Upper lobe of left lung (tissue), 6 donors: ENCODE measurements at regions not wholly inside any gene's neighbourhood (a gene's known extent, or its start where the extent isn't known, plus 50 kb on each side); places are given as distances from the start of the nearest gene placed in this dataset.
"Not testable (repeated sequence)": the region's sequence is repeated elsewhere in the genome, so short reads cannot be mapped to it uniquely, and the experiment has no call there.

Experiments
- ATAC-seq, 2 donors: fragments of 200-7000 bp; cut with Tn5 transposase; one replicate each; pipeline ENCODE4 v1.9.1; 2022; ENCODE audit warnings: mild to moderate bottlenecking in 2 of 2, moderate library complexity in 2 of 2; ENCODE audit not compliant: low FRiP score in 2 of 2
- DNase-seq, 2 donors: peaks; one replicate each; pipeline ENCODE4 v3.0.0-alpha.2; 2019 to 2020
- H3K27ac ChIP-seq, 4 donors: fragments of 200-600 bp; sonication (generic); one replicate each; pipeline ENCODE4 v1.5.1; 2016 to 2019
- H3K27me3 ChIP-seq, 4 donors: fragments of 200-600 bp; sonication (generic); one replicate each; pipeline ENCODE4 v1.5.1; 2017 to 2019
- H3K36me3 ChIP-seq, 4 donors: fragments of 200-600 bp; sonication (generic); one replicate each; pipeline ENCODE4 v1.5.1; 2016 to 2019
- H3K4me1 ChIP-seq, 4 donors: fragments of 200-600 bp; sonication (generic); one replicate each; pipeline ENCODE4 v1.5.1; 2018 to 2019
- H3K4me3 ChIP-seq, 4 donors: fragments of 200-600 bp; sonication (generic); one replicate each; pipeline ENCODE4 v1.5.1; 2017 to 2019; ENCODE audit warnings: mild to moderate bottlenecking in 2 of 4, moderate library complexity in 1 of 4
- H3K9me3 ChIP-seq, 4 donors: fragments of 200-600 bp; sonication (generic); one replicate each; pipeline ENCODE4 v1.5.1; 2018 to 2019
- WGBS, 2 donors: methylation state at CpG; one replicate each; pipeline ENCODE4 v1.1.5; 2017 to 2018; 5-methylcytosine and 5-hydroxymethylcytosine counted together
- donor health status: DM: no; HTN: no; CAD: no; lungs with moderate emphysema.
- donor health status: DM: no; HTN: yes; CAD: no; lungs with severe emphysema.

DNA sequence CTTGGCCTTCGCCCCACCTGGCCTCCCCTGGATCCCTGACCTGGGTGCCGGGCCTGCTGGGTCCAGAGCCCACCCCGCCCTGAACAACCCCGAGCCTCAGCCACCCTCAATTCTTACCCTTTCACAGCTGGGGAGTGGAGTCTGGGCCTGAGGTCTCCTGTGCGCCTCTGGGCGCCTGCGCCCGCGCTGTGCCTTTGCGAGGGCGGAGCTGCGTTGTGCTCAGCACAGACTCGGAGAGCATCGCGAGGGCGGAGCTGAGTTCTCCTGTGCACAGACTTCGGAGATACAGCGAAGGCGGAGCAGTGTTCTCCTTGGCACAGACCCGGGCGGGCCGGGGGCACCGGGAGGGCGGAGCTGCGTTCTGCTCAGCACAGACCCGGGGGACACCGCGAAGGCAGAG lies 123.3 kb downstream of the PPIAL4E start:
- not testable (repeated sequence) for H3K9me3 ChIP-seq, H3K27ac ChIP-seq, H3K4me3 ChIP-seq, H3K36me3 ChIP-seq, H3K4me1 ChIP-seq, DNase-seq, H3K27me3 ChIP-seq
- ATAC-seq: peak in 1 of 2 donors; percentile 68
- no CpG with 5 or more reads among the region's 28 CpGs for WGBS, 2 donors
